ENCODE measurements at regions not wholly inside any gene's neighbourhood (a gene's known extent, or its start where the extent isn't known, plus 50 kb on each side); places are given as distances from the start of the nearest gene placed in this dataset.

DNA sequence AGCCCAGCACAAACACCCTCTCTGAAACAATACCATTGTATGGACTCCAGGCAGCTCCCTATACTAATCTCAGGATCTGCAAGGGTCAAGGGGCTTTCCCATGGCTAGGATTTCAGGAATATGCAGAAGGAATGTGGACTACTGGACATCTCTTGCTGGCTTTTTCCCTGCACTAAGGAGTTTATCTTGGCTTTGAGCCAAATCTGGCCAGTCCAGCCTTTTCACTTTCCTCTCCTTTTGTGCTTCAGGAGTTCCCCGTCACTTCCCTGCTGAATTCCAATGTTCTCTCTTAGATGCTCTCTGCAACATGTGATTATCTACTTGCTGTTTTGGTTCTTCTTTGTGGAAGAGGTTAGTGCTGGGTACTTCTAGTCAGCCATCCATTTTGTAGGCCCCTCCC lies 568.2 kb downstream of the HDGFL1 start:
- DNase-seq: peak in 1 of 3 donors; percentile 6

DNA sequence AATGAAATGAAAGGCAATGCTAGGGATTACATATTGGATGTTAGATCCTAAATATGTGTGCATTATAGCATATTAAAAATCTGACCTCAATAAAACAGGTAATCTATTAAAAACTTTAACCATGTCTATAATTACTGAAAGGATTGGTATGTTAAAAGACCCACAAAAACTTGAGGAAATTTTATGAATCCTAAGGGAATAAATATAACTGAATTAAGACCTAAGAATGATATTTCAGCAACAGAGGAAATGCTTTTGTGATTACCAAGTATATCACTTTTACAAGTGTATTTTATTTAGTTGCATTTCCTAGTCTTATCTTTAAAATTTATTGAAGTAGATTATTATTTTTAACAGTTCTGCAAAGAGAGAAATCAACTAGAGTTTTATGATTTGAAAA lies 571.5 kb downstream of the HDGFL1 start:
- no peak for DNase-seq

- peak in 1 of 3 donors; percentile 12 for DNase-seq
Observed at GRCh38 chr6:23145781-23146180, 576.4 kb downstream of the HDGFL1 start.

DNA sequence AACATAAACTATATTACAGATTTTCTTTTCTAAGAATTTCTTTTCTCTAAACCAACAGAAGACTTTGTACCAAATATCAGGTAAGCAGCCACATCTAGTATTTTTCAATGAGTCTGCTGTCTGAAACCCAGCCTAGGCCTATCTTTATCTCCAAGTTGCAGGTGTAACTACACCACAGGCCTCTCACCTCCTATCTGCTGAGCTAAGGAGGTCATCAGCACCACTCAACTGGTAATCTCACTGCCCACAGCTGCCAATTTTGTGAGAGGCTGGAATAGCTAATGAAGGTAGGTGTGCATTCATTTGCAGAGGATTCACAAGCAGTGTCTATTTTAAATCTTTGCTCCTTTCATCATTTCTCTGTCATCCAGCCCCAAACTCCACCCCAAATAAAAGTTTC lies 584.8 kb downstream of the HDGFL1 start:
- DNase-seq: no peak

GRCh38 chr6:23170049-23170448 lies 600.7 kb downstream of the HDGFL1 start:
- DNase-seq: no peak

GRCh38 chr6:23173234-23173633 lies 603.9 kb downstream of the HDGFL1 start:
- DNase-seq: no peak

DNA sequence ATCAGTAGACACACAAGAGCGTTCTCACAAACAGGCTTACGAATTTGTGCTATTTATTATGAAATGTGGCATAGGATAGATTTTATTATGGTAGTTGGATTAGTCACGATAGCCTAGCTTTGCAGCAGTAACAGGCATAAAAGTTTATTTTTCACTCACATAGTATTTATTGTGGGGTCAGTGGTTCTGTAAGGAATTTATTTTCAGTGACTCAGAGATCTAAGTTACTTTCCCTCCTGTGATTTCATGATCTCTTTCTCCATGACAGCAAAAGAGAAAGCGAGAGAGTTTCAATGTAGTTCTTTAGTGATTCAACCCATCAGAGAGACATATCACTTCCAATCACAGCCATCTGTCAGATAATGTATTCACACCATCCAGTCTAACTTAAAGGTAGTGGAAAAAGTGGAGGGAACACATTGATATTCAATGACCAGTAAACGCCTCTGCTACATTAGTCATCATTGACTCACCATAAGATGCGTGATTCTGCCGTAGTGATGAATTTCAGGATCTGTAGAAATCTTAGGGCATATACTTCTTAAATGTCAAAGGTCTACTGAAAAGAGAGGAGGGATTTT lies 605.5 kb downstream of the HDGFL1 start:
- peak in 1 of 3 donors; percentile 76 for DNase-seq

- no peak for DNase-seq
Observed at GRCh38 chr6:23175391-23175790, 606.0 kb downstream of the HDGFL1 start.

GRCh38 chr6:23176471-23176870 lies 607.1 kb downstream of the HDGFL1 start:
- DNase-seq: no peak

GRCh38 chr6:23176883-23177282 lies 607.5 kb downstream of the HDGFL1 start:
- peak in 1 of 3 donors; percentile 49 for DNase-seq

- peak in 1 of 3 donors; percentile 54 for DNase-seq
Observed at GRCh38 chr6:23177806-23178205, 608.4 kb downstream of the HDGFL1 start.

- no peak for DNase-seq
Observed at GRCh38 chr6:23179994-23180393, 610.6 kb downstream of the HDGFL1 start.

GRCh38 chr6:23180504-23181293 lies 611.3 kb downstream of the HDGFL1 start:
- DNase-seq: peak; percentile 76 to 83 (median 80)

DNA sequence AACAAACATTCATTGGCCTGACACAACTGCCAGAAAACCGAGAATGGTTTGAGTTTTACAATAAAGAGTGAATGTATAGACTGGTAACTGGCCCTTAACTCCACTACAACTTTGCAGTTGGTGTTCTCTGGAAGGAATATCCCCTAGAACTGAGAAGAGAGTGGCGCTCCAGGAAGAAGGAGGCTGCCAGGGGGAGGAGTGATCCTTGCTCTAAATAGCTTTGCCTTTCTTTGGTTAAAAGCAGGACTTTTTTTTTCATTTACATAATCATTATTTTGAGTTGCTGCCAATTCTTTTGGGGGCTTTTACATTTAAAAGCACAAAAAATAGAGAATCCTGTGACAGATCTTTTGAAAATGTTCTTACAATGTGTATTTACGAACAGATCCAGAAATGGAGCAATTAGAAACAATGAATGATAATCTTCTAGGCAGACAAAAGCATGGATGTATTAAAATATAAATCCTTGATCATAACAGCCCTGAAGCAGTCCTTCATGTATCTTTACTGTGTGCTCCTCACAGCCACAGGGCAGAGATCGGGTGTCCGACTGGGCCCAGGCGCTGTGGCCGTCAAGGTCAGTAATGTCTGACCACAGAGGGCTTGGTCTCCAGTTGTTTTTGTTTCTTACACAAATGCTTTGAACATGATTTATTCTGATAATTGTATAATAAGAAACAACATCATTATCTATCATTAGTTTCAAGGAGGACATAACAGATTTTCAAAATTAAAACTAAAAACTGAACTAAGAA lies 612.2 kb downstream of the HDGFL1 start:
- DNase-seq: no peak

DNA sequence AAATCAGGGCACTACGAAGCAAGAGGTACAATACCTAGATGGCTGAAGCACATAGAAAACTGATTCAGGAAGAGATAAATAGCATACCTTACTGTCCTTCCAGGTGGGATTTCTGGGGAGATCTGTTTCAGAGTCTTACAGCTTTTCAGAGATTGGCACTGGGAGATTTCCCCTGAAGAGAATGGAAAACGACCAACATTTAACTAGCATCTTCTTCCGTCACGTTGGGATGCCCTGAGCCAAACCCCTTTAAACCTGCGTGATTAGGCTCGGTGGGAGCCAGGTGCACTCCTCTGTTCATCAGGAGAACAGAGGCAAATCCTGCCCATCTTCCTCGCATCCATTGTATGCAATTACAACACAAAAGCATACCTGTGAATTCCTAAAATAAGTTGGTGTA lies 614.5 kb downstream of the HDGFL1 start:
- DNase-seq: no peak

DNA sequence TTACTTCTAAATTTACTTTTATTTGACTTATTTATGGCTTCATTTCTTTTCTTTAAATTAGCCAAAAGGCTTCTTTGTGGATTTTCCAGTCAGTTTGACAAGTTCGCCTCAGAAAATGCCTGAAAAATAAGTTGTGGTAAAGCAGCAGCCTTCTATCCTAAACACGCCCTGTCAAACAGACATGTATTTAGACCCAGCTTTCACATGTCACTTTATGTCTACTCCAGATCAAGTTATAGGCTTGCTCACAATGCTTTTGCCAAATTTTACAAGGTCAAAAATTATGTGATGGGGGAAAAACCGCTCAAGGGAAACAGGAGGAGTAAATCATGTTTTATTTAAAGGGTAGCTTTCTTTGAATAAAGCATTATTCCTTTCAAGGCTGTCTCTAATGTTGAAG lies 615.0 kb downstream of the HDGFL1 start:
- DNase-seq: no peak

- DNase-seq: no peak
Observed at GRCh38 chr6:23195487-23195886, 626.1 kb downstream of the HDGFL1 start.

GRCh38 chr6:23199541-23199940 lies 630.2 kb downstream of the HDGFL1 start:
- DNase-seq: peak in 1 of 3 donors; percentile 54

GRCh38 chr6:23200946-23201345 lies 631.6 kb downstream of the HDGFL1 start:
- peak in 2 of 3 donors; percentile 19 to 44 for DNase-seq

- DNase-seq: no peak
Observed at GRCh38 chr6:23202207-23202606, 632.8 kb downstream of the HDGFL1 start.

- DNase-seq: no peak
Observed at GRCh38 chr6:23212398-23212797, 643.0 kb downstream of the HDGFL1 start.

GRCh38 chr6:23213193-23213592 lies 643.8 kb downstream of the HDGFL1 start:
- no peak for DNase-seq

- DNase-seq: no peak
Observed at GRCh38 chr6:23213651-23214050, 644.3 kb downstream of the HDGFL1 start.
